Calu3 (cell line): ENCODE measurements at regions not wholly inside any gene's neighbourhood (a gene's known extent, or its start where the extent isn't known, plus 50 kb on each side); places are given as distances from the start of the nearest gene placed in this dataset.

Experiments used
- BruUV-seq: library from RNA; stranded (reverse); fragments of 400-500 nt; replicated peaks from 2 replicates; lab custom pipeline; 2021; lab: Mats Ljungman, UMichigan
- CTCF ChIA-PET: fragments of 300-600 bp; sonication (Branson Sonifier 250); formaldehyde crosslinking; loops from one replicate; lab custom pipeline; 2022; ENCODE audit warnings: antibody characterized with exemption; lab: Charles Lee
- DNase-seq: peaks from one replicate; pipeline ENCODE4 v3.0.0; 2022
- H3K27ac Mint-ChIP-seq: one replicate; pipeline ENCODE4 v1.8.0; 2022; ENCODE audit warnings: mixed read lengths; ENCODE audit not compliant: unreplicated experiment
- H3K27me3 Mint-ChIP-seq: one replicate; pipeline ENCODE4 v1.8.0; 2022; ENCODE audit warnings: mixed read lengths; ENCODE audit not compliant: unreplicated experiment
- H3K36me3 Mint-ChIP-seq: one replicate; pipeline ENCODE4 v1.8.0; 2022; ENCODE audit warnings: mild to moderate bottlenecking, moderate library complexity, mixed read lengths; ENCODE audit not compliant: insufficient read depth, unreplicated experiment
- H3K4me1 Mint-ChIP-seq: one replicate; pipeline ENCODE4 v1.8.0; 2022; ENCODE audit warnings: mild to moderate bottlenecking, low read depth, mixed read lengths; ENCODE audit not compliant: unreplicated experiment
- H3K4me3 Mint-ChIP-seq: one replicate; pipeline ENCODE4 v1.8.0; 2022; ENCODE audit warnings: mild to moderate bottlenecking, low read depth, moderate library complexity, mixed read lengths; ENCODE audit not compliant: unreplicated experiment
- H3K9me3 Mint-ChIP-seq: one replicate; pipeline ENCODE4 v1.8.0; 2022; ENCODE audit warnings: low read depth, mixed read lengths; ENCODE audit not compliant: unreplicated experiment
- CTCF ChIP-seq: fragments of 200-600 bp; IDR thresholded peaks from one replicate; pipeline ENCODE4 v1.8.0; 2022; ENCODE audit warnings: antibody characterized with exemption; ENCODE audit not compliant: unreplicated experiment
- intact Hi-C: fragments of 100-400 bp; cut with micrococcal nuclease; formaldehyde crosslinking; loops from one replicate; pipeline ENCODE4 v1.10.0; 2022; ENCODE audit not compliant: unreplicated experiment

GRCh38 chr1:47631411-47631995 lies 193.7 kb downstream of the FOXD2 start:
- BruUV-seq = no TSS peak
- peaks cover 60% of the 10 kb centered on the region for H3K27me3 Mint-ChIP-seq
- CTCF ChIA-PET = interaction anchor here (0.6 kb wide), 1 partner anchor 404 kb away, joined by 3 read pairs; no protein-coding TSS in a partner anchor
- H3K9me3 Mint-ChIP-seq = no peaks in the 10 kb centered on the region
- TF ChIP-seq CTCF = no peak
- intact Hi-C loops = no loop called here
- H3K36me3 Mint-ChIP-seq = no peaks in the 10 kb centered on the region
- no peak overlapping the region for H3K27ac Mint-ChIP-seq
- H3K4me1 Mint-ChIP-seq = no peaks in the 10 kb centered on the region
- no peak for DNase-seq
- no peak overlapping the region for H3K4me3 Mint-ChIP-seq

- Mint-ChIP-seq H3K4me3 (no peak overlapping the region), H3K9me3 (no peaks in the 10 kb centered on the region), H3K27ac (no peak overlapping the region), H3K27me3 (peaks cover 62% of the 10 kb centered on the region), H3K4me1 (peaks cover 10% of the 10 kb centered on the region), H3K36me3 (no peaks in the 10 kb centered on the region)
- intact Hi-C loops = no loop called here
- no TSS peak for BruUV-seq
- DNase-seq = no peak
- TF ChIP-seq CTCF = no peak
- CTCF ChIA-PET = no interaction called here
Observed at GRCh38 chr1:47635111-47635510, 197.3 kb downstream of the FOXD2 start.

GRCh38 chr1:47635597-47635996 lies 197.8 kb downstream of the FOXD2 start:
- H3K4me1 Mint-ChIP-seq = peaks cover 12% of the 10 kb centered on the region

GRCh38 chr1:47637111-47637685 lies 199.4 kb downstream of the FOXD2 start:
- no peak overlapping the region for H3K27ac Mint-ChIP-seq
- TF ChIP-seq CTCF = no peak
- H3K4me1 Mint-ChIP-seq = peaks cover 12% of the 10 kb centered on the region
- no peak overlapping the region for H3K4me3 Mint-ChIP-seq
- no peak for DNase-seq
- CTCF ChIA-PET = no interaction called here
- intact Hi-C loops = no loop called here
- H3K27me3 Mint-ChIP-seq = peaks cover 55% of the 10 kb centered on the region
- no peaks in the 10 kb centered on the region for H3K9me3 Mint-ChIP-seq
- no TSS peak for BruUV-seq
- H3K36me3 Mint-ChIP-seq = no peaks in the 10 kb centered on the region

More at GRCh38 chr1:47635597-47635996, 197.8 kb downstream of the FOXD2 start:
- no peak overlapping the region for H3K27ac Mint-ChIP-seq
- CTCF ChIA-PET = no interaction called here
- no TSS peak for BruUV-seq
- DNase-seq = no peak
- TF ChIP-seq CTCF = no peak
- peaks cover 57% of the 10 kb centered on the region for H3K27me3 Mint-ChIP-seq
- no peaks in the 10 kb centered on the region for H3K36me3 Mint-ChIP-seq
- intact Hi-C loops = no loop called here
- H3K4me3 Mint-ChIP-seq = no peak overlapping the region
- no peaks in the 10 kb centered on the region for H3K9me3 Mint-ChIP-seq
